Gastroesophageal sphincter (tissue), 4 donors: ENCODE measurements at regions not wholly inside any gene's neighbourhood (a gene's known extent, or its start where the extent isn't known, plus 50 kb on each side); places are given as distances from the start of the nearest gene placed in this dataset.

Experiments used
- ATAC-seq: fragments of 150-250 bp; one replicate; pipeline ENCODE4 v1.9.1; 2016; ENCODE audit warnings: mild to moderate bottlenecking, moderate library complexity
- H3K27ac ChIP-seq, 4 donors: fragments of 200-600 bp; sonication (generic) in 3 of 4; 1 replicate in 3 of 4; 2 replicates in 1 of 4; pipeline ENCODE4 v1.5.1; 2016 to 2019
- H3K27me3 ChIP-seq: fragments of 200-600 bp; sonication (generic); one replicate; pipeline ENCODE4 v1.5.1; 2019
- H3K36me3 ChIP-seq, 2 donors: fragments of 200-600 bp; sonication (generic); one replicate each; pipeline ENCODE4 v1.5.1; 2019; ENCODE audit warnings: control low read depth in 1 of 2
- H3K4me1 ChIP-seq, 3 donors: fragments of 200-600 bp; sonication (generic); 1 replicate in 2 of 3; 2 replicates in 1 of 3; pipeline ENCODE4 v1.5.1; 2016 to 2019; ENCODE audit warnings: control low read depth in 2 of 3
- H3K4me3 ChIP-seq, 2 donors: fragments of 200-600 bp; sonication (generic); one replicate each; pipeline ENCODE4 v1.5.1; 2019; ENCODE audit warnings: mild to moderate bottlenecking in 1 of 2, moderate library complexity in 1 of 2
- H3K9me3 ChIP-seq, 3 donors: fragments of 200-600 bp; sonication (generic); one replicate each; pipeline ENCODE4 v1.5.1; 2017 to 2019; ENCODE audit warnings: control low read depth in 2 of 3
- CTCF ChIP-seq, 4 experiments: fragments of 200-600 bp in 2 of 4; fragments of 450-650 bp in 2 of 4; sonication (generic) in 1 of 4; IDR thresholded peaks; one replicate each; pipeline ENCODE4 v1.5.1; 2017 to 2019; ENCODE audit warnings: antibody characterized with exemption in 4 of 4, mild to moderate bottlenecking in 2 of 4, moderate library complexity in 2 of 4
- EP300 ChIP-seq: sonication (generic); formaldehyde crosslinking; IDR thresholded peaks from one replicate; pipeline ENCODE4 v1.6.1; 2017; ENCODE audit warnings: antibody characterized with exemption, mild to moderate bottlenecking
- POLR2A ChIP-seq, 2 donors: fragments of 450-650 bp; IDR thresholded peaks; one replicate each; pipeline ENCODE4 v1.6.1; 2017; ENCODE audit warnings: antibody characterized with exemption in 2 of 2, mild to moderate bottlenecking in 2 of 2, moderate library complexity in 1 of 2
- POLR2AphosphoS5 ChIP-seq: sonication (generic); formaldehyde crosslinking; IDR thresholded peaks from one replicate; pipeline ENCODE4 v1.6.1; 2017; ENCODE audit warnings: antibody characterized with exemption
- WGBS, 2 donors: methylation state at CpG; one replicate each; pipeline ENCODE4 v1.1.5; 2018; ENCODE audit warnings: low coverage in 1 of 2; 5-methylcytosine and 5-hydroxymethylcytosine counted together

- no peak for TF ChIP-seq POLR2AphosphoS5
- no peak for TF ChIP-seq POLR2A (IDR thresholded peaks at IDR 0.05)
- TF ChIP-seq EP300 = no peak
- no peak for TF ChIP-seq CTCF (IDR thresholded peaks at IDR 0.05)
- Histone ChIP-seq H3K4me1 (no peaks in the 10 kb centered on the region), H3K4me3 (no peak overlapping the region), H3K27me3 (no peaks in the 10 kb centered on the region), H3K9me3 (no peaks in the 10 kb centered on the region), H3K27ac (no peak overlapping the region), H3K36me3 (no peaks in the 10 kb centered on the region)
- 74 to 86% methylated on average over 3 of the region's 3 CpGs for WGBS, 2 donors
- ATAC-seq = no peak
Measured at GRCh38 chr11:92342886-92343285, 118.3 kb downstream of the FAT3 start.

GRCh38 chr11:92346220-92346619 lies 121.6 kb downstream of the FAT3 start:
- Histone ChIP-seq H3K27ac (no peak overlapping the region), H3K4me1 (no peaks in the 10 kb centered on the region), H3K9me3 (no peaks in the 10 kb centered on the region), H3K36me3 (no peaks in the 10 kb centered on the region), H3K4me3 (no peak overlapping the region), H3K27me3 (no peaks in the 10 kb centered on the region)
- ATAC-seq = no peak
- TF ChIP-seq POLR2A (IDR thresholded peaks at IDR 0.05) (no peak), CTCF (IDR thresholded peaks at IDR 0.05) (no peak), EP300 (no peak), POLR2AphosphoS5 (no peak)
- 51 to 84% methylated on average over 2 to 4 of the region's 4 CpGs for WGBS, 2 donors

GRCh38 chr11:92347454-92347853 lies 122.8 kb downstream of the FAT3 start:
- Histone ChIP-seq H3K9me3 (no peaks in the 10 kb centered on the region), H3K27me3 (no peaks in the 10 kb centered on the region), H3K36me3 (no peaks in the 10 kb centered on the region), H3K4me3 (no peak overlapping the region), H3K4me1 (no peaks in the 10 kb centered on the region), H3K27ac (no peak overlapping the region)
- no peak for TF ChIP-seq CTCF (IDR thresholded peaks at IDR 0.05)
- TF ChIP-seq POLR2AphosphoS5 = no peak
- no peak for TF ChIP-seq POLR2A (IDR thresholded peaks at IDR 0.05)
- TF ChIP-seq EP300 = no peak
- ATAC-seq = no peak
- WGBS, 2 donors = 67 to 79% methylated on average over 1 of the region's 1 CpG

- 70 to 84% methylated on average over 2 to 4 of the region's 4 CpGs for WGBS, 2 donors
- H3K36me3 ChIP-seq = no peaks in the 10 kb centered on the region
- H3K4me1 ChIP-seq = no peaks in the 10 kb centered on the region
- no peak overlapping the region for H3K27ac ChIP-seq
- no peak for ATAC-seq
- no peaks in the 10 kb centered on the region for H3K9me3 ChIP-seq
- no peak overlapping the region for H3K4me3 ChIP-seq
- H3K27me3 ChIP-seq = no peaks in the 10 kb centered on the region
- no peak for TF ChIP-seq POLR2A (IDR thresholded peaks at IDR 0.05)
- TF ChIP-seq POLR2AphosphoS5 = no peak
- TF ChIP-seq CTCF (IDR thresholded peaks at IDR 0.05) = no peak
- TF ChIP-seq EP300 = no peak
Measured at GRCh38 chr11:92349486-92350156, 125.0 kb downstream of the FAT3 start.

GRCh38 chr11:92357344-92357743 lies 132.7 kb downstream of the FAT3 start:
- no peak for TF ChIP-seq EP300
- TF ChIP-seq POLR2AphosphoS5 = no peak
- no peak for TF ChIP-seq CTCF (IDR thresholded peaks at IDR 0.05)
- no peak for TF ChIP-seq POLR2A (IDR thresholded peaks at IDR 0.05)
- Histone ChIP-seq H3K4me1 (no peaks in the 10 kb centered on the region), H3K27me3 (no peaks in the 10 kb centered on the region), H3K4me3 (no peak overlapping the region), H3K9me3 (no peaks in the 10 kb centered on the region), H3K36me3 (no peaks in the 10 kb centered on the region), H3K27ac (no peak overlapping the region)
- no peak for ATAC-seq
